ENCODE measurements at regions not wholly inside any gene's neighbourhood (a gene's known extent, or its start where the extent isn't known, plus 50 kb on each side); places are given as distances from the start of the nearest gene placed in this dataset.

DNA sequence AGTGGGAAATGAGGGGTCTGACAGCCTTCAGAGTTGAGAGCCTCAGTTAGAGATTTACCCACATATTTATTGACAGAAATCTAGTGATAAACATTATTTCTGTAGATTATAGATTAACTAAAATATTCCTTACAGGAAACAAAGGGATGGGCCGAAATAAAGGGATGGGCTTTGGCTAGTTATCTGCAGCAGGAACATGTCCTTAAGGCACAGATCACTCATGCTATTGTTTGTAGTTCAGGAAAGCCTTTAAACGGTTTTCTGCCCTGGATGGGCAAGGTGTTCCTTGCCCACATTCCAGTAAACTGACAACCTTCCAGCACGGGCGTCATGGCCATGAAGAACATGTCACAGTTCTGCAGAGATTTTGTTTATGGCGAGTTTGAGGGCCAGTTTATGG lies 154.8 kb upstream of the TOM1L1 start:
- no peak overlapping the region for H3K27ac ChIP-seq (ENCODE audit: insufficient read depth, low read length)
- no peak overlapping the region for H2BK20ac ChIP-seq (ENCODE audit: low read depth, low read length)
- no peak overlapping the region for H3K23ac ChIP-seq (ENCODE audit: low read depth, low read length)
- H3K14ac ChIP-seq (replicated peaks; ENCODE audit: low read depth, low read length): no peak overlapping the region
- dilution Hi-C loops (cut with HindIII; ENCODE audit: low sequenced_read_pairs, unreplicated experiment) (no loop called here), in situ Hi-C loops (cut with MboI; ENCODE audit: low sequenced_read_pairs) (no loop called here), intact Hi-C loops (cut with micrococcal nuclease) (no loop called here)
- no peak overlapping the region for H4K91ac ChIP-seq (ENCODE audit: insufficient read depth, low read depth, low read length)
- no peaks in the 10 kb centered on the region for H4K20me1 ChIP-seq (ENCODE audit: insufficient read depth, low read length)
- WGBS, 2 experiments (ENCODE audit: extremely low coverage in 2 of 2, insufficient read length in 1 of 2): no CpG with 5 or more reads among the region's 5 CpGs
- ATAC-seq (ENCODE audit: low read depth) (no peak), DNase-seq (no peak)
- no peak overlapping the region for H2AFZ ChIP-seq (replicated peaks; ENCODE audit: low read length, poor library complexity)
- H3K4me3 ChIP-seq (ENCODE audit: insufficient read depth, low read depth, low read length): no peak overlapping the region
- no peak overlapping the region for H2BK15ac ChIP-seq (ENCODE audit: low read depth, low read length)
- no peak overlapping the region for H3K18ac ChIP-seq (ENCODE audit: low read depth, low read length)
- no peak overlapping the region for H4K5ac ChIP-seq (ENCODE audit: low read depth, low read length)
- ChIA-PET CTCF (no interaction called here), POLR2A (ENCODE audit: unreplicated experiment) (no interaction called here)
- H3K4me2 ChIP-seq (ENCODE audit: low read depth, low read length): no peak overlapping the region
- H2BK5ac ChIP-seq (ENCODE audit: low read depth, low read length, poor library complexity, severe bottlenecking): no peak overlapping the region
- H3K79me1 ChIP-seq (ENCODE audit: low read depth in 1 of 2, low read length in 2 of 2): no peaks in the 10 kb centered on the region
- H3K9me3 ChIP-seq (ENCODE audit: control insufficient read depth, insufficient read depth, low read length): peaks cover 18% of the 10 kb centered on the region
- no peaks in the 10 kb centered on the region for H3K9me1 ChIP-seq (ENCODE audit: insufficient read depth, low read length)
- H3K4ac ChIP-seq (ENCODE audit: low read depth, low read length): no peak overlapping the region
- H2AK5ac ChIP-seq (ENCODE audit: low read depth, low read length): no peak overlapping the region
- no peaks in the 10 kb centered on the region for H3K36me3 ChIP-seq (ENCODE audit: control insufficient read depth, insufficient read depth, low read length)
- BruUV-seq (replicated peaks): no TSS peak
- H2BK120ac ChIP-seq (ENCODE audit: low read depth, low read length): no peak overlapping the region
- no peak overlapping the region for H3K56ac ChIP-seq (ENCODE audit: extremely low read depth, insufficient read depth, low read length)
- no peak overlapping the region for H4K8ac ChIP-seq (ENCODE audit: low read depth in 2 of 2, low read length in 2 of 2)
- no peak overlapping the region for H3K9ac ChIP-seq (ENCODE audit: low read depth, low read length)
- no peak overlapping the region for H2AK9ac ChIP-seq (replicated peaks; ENCODE audit: low read depth, low read length, poor library complexity)
- no peak for TF ChIP-seq MAZ (IDR thresholded peaks at IDR 0.05; ENCODE audit: borderline replicate concordance, low read depth, low read length)
- TF ChIP-seq, protein P1, sequence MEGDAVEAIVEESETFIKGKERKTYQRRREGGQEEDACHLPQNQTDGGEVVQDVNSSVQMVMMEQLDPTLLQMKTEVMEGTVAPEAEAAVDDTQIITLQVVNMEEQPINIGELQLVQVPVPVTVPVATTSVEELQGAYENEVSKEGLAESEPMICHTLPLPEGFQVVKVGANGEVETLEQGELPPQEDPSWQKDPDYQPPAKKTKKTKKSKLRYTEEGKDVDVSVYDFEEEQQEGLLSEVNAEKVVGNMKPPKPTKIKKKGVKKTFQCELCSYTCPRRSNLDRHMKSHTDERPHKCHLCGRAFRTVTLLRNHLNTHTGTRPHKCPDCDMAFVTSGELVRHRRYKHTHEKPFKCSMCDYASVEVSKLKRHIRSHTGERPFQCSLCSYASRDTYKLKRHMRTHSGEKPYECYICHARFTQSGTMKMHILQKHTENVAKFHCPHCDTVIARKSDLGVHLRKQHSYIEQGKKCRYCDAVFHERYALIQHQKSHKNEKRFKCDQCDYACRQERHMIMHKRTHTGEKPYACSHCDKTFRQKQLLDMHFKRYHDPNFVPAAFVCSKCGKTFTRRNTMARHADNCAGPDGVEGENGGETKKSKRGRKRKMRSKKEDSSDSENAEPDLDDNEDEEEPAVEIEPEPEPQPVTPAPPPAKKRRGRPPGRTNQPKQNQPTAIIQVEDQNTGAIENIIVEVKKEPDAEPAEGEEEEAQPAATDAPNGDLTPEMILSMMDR (conservative IDR thresholded peaks at IDR 0.05; ENCODE audit: low read depth, low read length): no peak
- no peak for TF ChIP-seq RCOR1 (IDR thresholded peaks at IDR 0.05; ENCODE audit: insufficient replicate concordance, low read length)
- no peak for TF ChIP-seq MXI1 (IDR thresholded peaks at IDR 0.05; ENCODE audit: borderline replicate concordance, low read depth, low read length)
- TF ChIP-seq POLR2A (IDR thresholded peaks at IDR 0.05; ENCODE audit: low read depth, low read length): no peak
- TF ChIP-seq CEBPB (IDR thresholded peaks at IDR 0.05; ENCODE audit: low read depth, low read length): no peak
- TF ChIP-seq, protein P2, sequence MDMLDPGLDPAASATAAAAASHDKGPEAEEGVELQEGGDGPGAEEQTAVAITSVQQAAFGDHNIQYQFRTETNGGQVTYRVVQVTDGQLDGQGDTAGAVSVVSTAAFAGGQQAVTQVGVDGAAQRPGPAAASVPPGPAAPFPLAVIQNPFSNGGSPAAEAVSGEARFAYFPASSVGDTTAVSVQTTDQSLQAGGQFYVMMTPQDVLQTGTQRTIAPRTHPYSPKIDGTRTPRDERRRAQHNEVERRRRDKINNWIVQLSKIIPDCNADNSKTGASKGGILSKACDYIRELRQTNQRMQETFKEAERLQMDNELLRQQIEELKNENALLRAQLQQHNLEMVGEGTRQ (IDR thresholded peaks at IDR 0.05; ENCODE audit: low read depth, low read length): no peak
- TF ChIP-seq RFX5 (IDR thresholded peaks at IDR 0.05; ENCODE audit: low read depth, low read length): no peak
- no peaks in the 10 kb centered on the region for H3K4me1 ChIP-seq (ENCODE audit: control insufficient read depth, insufficient read depth, low read length)
- H3K27me3 ChIP-seq (ENCODE audit: control insufficient read depth, insufficient read depth, low read length): no peaks in the 10 kb centered on the region

Data from IMR-90 (cell line).